BE2C (cell line): ENCODE measurements at regions not wholly inside any gene's neighbourhood (a gene's known extent, or its start where the extent isn't known, plus 50 kb on each side); places are given as distances from the start of the nearest gene placed in this dataset.

Source experiments
- DNase-seq: peaks from one replicate; pipeline ENCODE4 v3.0.0-alpha.2; 2020
- H3K27me3 ChIP-seq: fragments of 250-450 bp; sonication (Bioruptor Pico); 2 replicates; pipeline ENCODE4 v1.5.1; 2020; ENCODE audit warnings: mild to moderate bottlenecking
- H3K36me3 ChIP-seq: fragments of 250-450 bp; sonication (Bioruptor Pico); 2 replicates; pipeline ENCODE4 v1.5.1; 2020; ENCODE audit warnings: mild to moderate bottlenecking
- H3K4me1 ChIP-seq: fragments of 250-450 bp; sonication (Bioruptor Pico); 2 replicates; pipeline ENCODE4 v1.5.1; 2020
- H3K4me3 ChIP-seq: 2 replicates; pipeline ENCODE4 v1.5.1; 2011; ENCODE audit warnings: low read depth, low read length
- H3K9me3 ChIP-seq: fragments of 250-450 bp; sonication (Bioruptor Pico); 2 replicates; pipeline ENCODE4 v1.5.1; 2020
- CTCF ChIP-seq: IDR thresholded peaks from 2 replicates; pipeline ENCODE4 v1.5.1; 2012; ENCODE audit warnings: mild to moderate bottlenecking, low read depth, low read length

- Histone ChIP-seq H3K9me3 (no peaks in the 10 kb centered on the region), H3K36me3 (no peaks in the 10 kb centered on the region), H3K4me1 (no peaks in the 10 kb centered on the region), H3K27me3 (no peaks in the 10 kb centered on the region), H3K4me3 (no peak overlapping the region)
- TF ChIP-seq CTCF: no peak
- no peak for DNase-seq
Observed at GRCh38 chr2:180446492-180446891, 439.4 kb upstream of the CWC22 start.

- Histone ChIP-seq H3K36me3 (no peaks in the 10 kb centered on the region), H3K9me3 (no peaks in the 10 kb centered on the region), H3K4me1 (no peaks in the 10 kb centered on the region), H3K27me3 (no peaks in the 10 kb centered on the region), H3K4me3 (no peak overlapping the region)
- TF ChIP-seq CTCF: no peak
- no peak for DNase-seq
Observed at GRCh38 chr2:180443888-180444287, 436.8 kb upstream of the CWC22 start.

- H3K36me3 ChIP-seq: no peaks in the 10 kb centered on the region
- DNase-seq: no peak
- H3K4me1 ChIP-seq: no peaks in the 10 kb centered on the region
- H3K4me3 ChIP-seq: no peak overlapping the region
- H3K9me3 ChIP-seq: no peaks in the 10 kb centered on the region
- TF ChIP-seq CTCF: no peak
- no peaks in the 10 kb centered on the region for H3K27me3 ChIP-seq
Observed at GRCh38 chr2:180442860-180443644, 436.0 kb upstream of the CWC22 start.

GRCh38 chr2:180419212-180419611, 412.1 kb upstream of the CWC22 start:
- H3K27me3 ChIP-seq: no peaks in the 10 kb centered on the region
- H3K36me3 ChIP-seq: no peaks in the 10 kb centered on the region
- no peak overlapping the region for H3K4me3 ChIP-seq

GRCh38 chr2:180416627-180417026, 409.5 kb upstream of the CWC22 start:
- no peaks in the 10 kb centered on the region for H3K9me3 ChIP-seq
- no peak overlapping the region for H3K4me3 ChIP-seq
- H3K27me3 ChIP-seq: no peaks in the 10 kb centered on the region
- no peak for DNase-seq
- H3K36me3 ChIP-seq: no peaks in the 10 kb centered on the region
- no peak for TF ChIP-seq CTCF
- H3K4me1 ChIP-seq: no peaks in the 10 kb centered on the region

More at GRCh38 chr2:180419212-180419611, 412.1 kb upstream of the CWC22 start:
- no peak for TF ChIP-seq CTCF
- Histone ChIP-seq H3K4me1 (no peaks in the 10 kb centered on the region), H3K9me3 (no peaks in the 10 kb centered on the region)
- DNase-seq: no peak

- no peaks in the 10 kb centered on the region for H3K36me3 ChIP-seq
- H3K4me1 ChIP-seq: no peaks in the 10 kb centered on the region
- no peaks in the 10 kb centered on the region for H3K9me3 ChIP-seq
- no peaks in the 10 kb centered on the region for H3K27me3 ChIP-seq
- no peak overlapping the region for H3K4me3 ChIP-seq
- TF ChIP-seq CTCF: no peak
- DNase-seq: no peak
Observed at GRCh38 chr2:180413336-180413735, 406.2 kb upstream of the CWC22 start.
